Skeletal muscle tissue (tissue), 3 donors: ENCODE measurements at regions not wholly inside any gene's neighbourhood (a gene's known extent, or its start where the extent isn't known, plus 50 kb on each side); places are given as distances from the start of the nearest gene placed in this dataset.

Source experiments
- H3K27ac ChIP-seq: one replicate; pipeline ENCODE4 v1.7.0; 2013; ENCODE audit warnings: mild to moderate bottlenecking, low read depth, low read length, inconsistent platforms
- H3K27me3 ChIP-seq, 3 donors: one replicate each; pipeline ENCODE4 v1.7.0; 2013; ENCODE audit warnings: low read length in 3 of 3; ENCODE audit not compliant: control insufficient read depth in 3 of 3, insufficient read depth in 3 of 3
- H3K36me3 ChIP-seq, 3 donors: one replicate each; pipeline ENCODE4 v1.7.0; 2013; ENCODE audit warnings: low read length in 3 of 3; ENCODE audit not compliant: control insufficient read depth in 3 of 3, insufficient read depth in 3 of 3
- H3K4me1 ChIP-seq, 3 donors: one replicate each; pipeline ENCODE4 v1.7.0; 2013; ENCODE audit warnings: low read length in 3 of 3, mild to moderate bottlenecking in 3 of 3; ENCODE audit not compliant: control insufficient read depth in 3 of 3, insufficient read depth in 3 of 3
- H3K4me3 ChIP-seq, 3 donors: one replicate each; pipeline ENCODE4 v1.7.0; 2013; ENCODE audit warnings: low read length in 3 of 3
- H3K9ac ChIP-seq, 3 donors: one replicate each; pipeline ENCODE4 v1.7.0; 2013; ENCODE audit warnings: low read length in 3 of 3, mild to moderate bottlenecking in 3 of 3, moderate library complexity in 2 of 3, low read depth in 1 of 3
- H3K9me3 ChIP-seq, 3 donors: one replicate each; pipeline ENCODE4 v1.7.0; 2013; ENCODE audit warnings: low read length in 3 of 3; ENCODE audit not compliant: control insufficient read depth in 3 of 3
- donor health status: Osteomylitis.

DNA sequence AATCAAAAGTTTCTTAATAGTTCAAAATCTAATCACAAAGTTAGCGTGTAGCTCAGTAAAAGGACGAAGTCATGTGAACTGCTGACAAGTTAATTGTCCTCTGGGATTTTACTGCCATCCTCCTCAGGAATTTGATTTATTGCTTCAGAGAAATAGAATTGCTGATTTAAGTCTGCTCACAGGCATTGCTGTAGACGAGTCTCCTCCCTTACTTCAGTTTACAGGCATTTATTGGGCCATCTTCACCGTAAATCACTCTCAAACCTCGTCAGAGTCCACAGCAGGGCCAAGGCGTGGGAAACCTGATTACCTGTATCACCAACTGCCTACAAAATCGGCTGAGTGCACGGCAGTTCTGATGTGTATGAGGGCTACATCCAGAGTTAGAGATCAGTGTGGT, 119.1 kb upstream of the PDE10A start:
- no peaks in the 10 kb centered on the region for H3K36me3 ChIP-seq
- no peak overlapping the region for H3K4me3 ChIP-seq
- H3K27ac ChIP-seq: no peak overlapping the region
- no peaks in the 10 kb centered on the region for H3K4me1 ChIP-seq
- H3K27me3 ChIP-seq: peaks cover 0 to 1% (median 0%) of the 10 kb centered on the region in 3 donors
- no peaks in the 10 kb centered on the region for H3K9me3 ChIP-seq
- no peak overlapping the region for H3K9ac ChIP-seq

GRCh38 chr6:165777680-165778079, 114.6 kb upstream of the PDE10A start:
- H3K9ac ChIP-seq: no peak overlapping the region

DNA sequence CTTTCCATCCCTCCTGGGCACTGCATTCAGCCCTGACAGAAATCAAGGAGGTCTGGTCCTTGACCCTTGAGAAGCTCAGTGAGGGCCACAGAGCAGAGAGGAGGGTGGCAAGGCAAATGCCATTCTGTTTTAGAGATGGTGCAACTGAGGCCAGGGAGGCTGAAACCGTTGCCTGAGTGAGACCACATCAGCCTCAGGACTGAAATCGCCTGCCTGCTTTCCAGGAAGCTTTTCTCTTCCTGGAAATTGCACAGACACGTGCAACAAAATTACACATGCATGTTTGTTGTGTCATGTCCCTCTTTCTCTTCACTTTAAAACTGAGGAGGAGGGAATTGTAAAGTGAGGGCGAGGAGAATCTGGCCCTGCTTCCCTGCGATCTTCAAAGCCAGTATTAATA, 113.7 kb upstream of the PDE10A start:
- Histone ChIP-seq H3K4me1 (peaks cover 0 to 4% (median 0%) of the 10 kb centered on the region in 3 donors), H3K9ac (no peak overlapping the region), H3K36me3 (no peaks in the 10 kb centered on the region), H3K27me3 (peaks cover 0 to 11% (median 0%) of the 10 kb centered on the region in 3 donors), H3K27ac (no peak overlapping the region), H3K9me3 (no peaks in the 10 kb centered on the region), H3K4me3 (no peak overlapping the region)

More at GRCh38 chr6:165777680-165778079, 114.6 kb upstream of the PDE10A start:
- no peaks in the 10 kb centered on the region for H3K36me3 ChIP-seq
- peaks cover 0 to 4% (median 0%) of the 10 kb centered on the region in 3 donors for H3K4me1 ChIP-seq
- no peaks in the 10 kb centered on the region for H3K9me3 ChIP-seq
- H3K4me3 ChIP-seq: no peak overlapping the region
- no peak overlapping the region for H3K27ac ChIP-seq
- H3K27me3 ChIP-seq: peaks cover 0 to 11% (median 0%) of the 10 kb centered on the region in 3 donors

- Histone ChIP-seq H3K4me1 (peaks cover 0 to 4% (median 0%) of the 10 kb centered on the region in 3 donors), H3K4me3 (no peak overlapping the region), H3K27me3 (peaks cover 0 to 11% (median 0%) of the 10 kb centered on the region in 3 donors), H3K9ac (no peak overlapping the region), H3K27ac (no peak overlapping the region), H3K36me3 (no peaks in the 10 kb centered on the region), H3K9me3 (no peaks in the 10 kb centered on the region)
These were observed 112.7 kb upstream of the PDE10A start for GRCh38 chr6:165775721-165776120.

GRCh38 chr6:165774903-165775601, 112.0 kb upstream of the PDE10A start:
- no peak overlapping the region for H3K9ac ChIP-seq
- peaks cover 0 to 4% (median 0%) of the 10 kb centered on the region in 3 donors for H3K4me1 ChIP-seq
- H3K4me3 ChIP-seq: no peak overlapping the region
- no peaks in the 10 kb centered on the region for H3K36me3 ChIP-seq
- no peaks in the 10 kb centered on the region for H3K9me3 ChIP-seq
- peaks cover 0 to 11% (median 0%) of the 10 kb centered on the region in 3 donors for H3K27me3 ChIP-seq
- H3K27ac ChIP-seq: no peak overlapping the region

DNA sequence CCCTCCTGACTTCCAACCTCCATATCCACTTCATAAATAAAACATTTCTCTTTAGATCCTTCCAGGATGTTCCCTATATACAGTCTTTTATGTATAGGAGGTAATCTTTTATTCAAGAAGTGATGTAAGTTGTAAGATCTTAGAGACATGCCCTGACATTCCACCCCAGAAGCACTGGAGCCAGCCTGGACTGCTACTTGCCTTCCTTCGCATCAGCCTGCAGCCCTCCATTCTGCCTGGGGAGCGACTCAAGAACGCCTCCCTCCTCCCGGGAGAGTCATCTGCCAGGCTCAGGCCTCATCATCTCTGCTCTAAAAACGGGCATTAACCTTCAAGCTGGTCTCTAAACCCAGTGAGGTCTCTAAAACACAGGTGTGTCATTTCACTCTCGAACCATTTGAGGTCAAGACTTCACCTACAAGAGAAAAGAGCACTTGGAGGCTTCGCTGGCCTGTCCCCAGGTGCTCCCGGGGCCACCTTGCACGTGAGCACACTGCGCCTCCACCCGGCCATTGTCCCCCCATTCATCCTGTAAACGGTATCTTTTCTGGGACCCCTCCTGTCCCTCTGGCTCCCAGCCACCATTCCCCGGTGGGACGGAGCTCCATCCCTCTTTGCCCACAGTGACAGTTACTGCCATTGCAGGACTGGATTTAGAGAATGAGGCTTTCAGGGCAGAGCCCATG, 107.5 kb upstream of the PDE10A start:
- H3K4me1 ChIP-seq: peaks cover 0 to 4% (median 0%) of the 10 kb centered on the region in 3 donors
- no peak overlapping the region for H3K9ac ChIP-seq
- no peaks in the 10 kb centered on the region for H3K36me3 ChIP-seq
- H3K27ac ChIP-seq: no peak overlapping the region
- no peak overlapping the region for H3K4me3 ChIP-seq
- no peaks in the 10 kb centered on the region for H3K9me3 ChIP-seq
- H3K27me3 ChIP-seq: peaks cover 0 to 3% (median 0%) of the 10 kb centered on the region in 3 donors

DNA sequence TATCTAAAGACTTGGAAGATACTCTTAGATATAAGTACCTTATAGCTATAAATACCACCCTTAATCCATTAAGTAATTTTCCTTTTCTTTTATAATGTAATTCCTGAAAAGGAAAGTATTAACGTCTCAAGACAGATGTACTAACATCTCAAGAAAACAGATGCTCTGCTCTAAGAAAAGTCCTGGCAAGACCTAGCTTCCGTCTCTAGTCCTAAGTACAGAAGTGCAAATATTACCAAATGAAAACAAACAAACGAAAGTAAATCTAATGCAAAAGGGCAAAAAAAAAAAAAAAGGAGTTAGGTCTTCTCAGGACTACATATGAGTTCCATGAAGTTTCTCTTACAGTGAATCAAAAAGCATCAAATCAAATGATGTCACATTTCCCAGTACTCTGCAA, 106.8 kb upstream of the PDE10A start:
- Histone ChIP-seq H3K4me3 (no peak overlapping the region), H3K9me3 (no peaks in the 10 kb centered on the region), H3K27me3 (no peaks in the 10 kb centered on the region), H3K36me3 (no peaks in the 10 kb centered on the region), H3K27ac (no peak overlapping the region), H3K9ac (no peak overlapping the region), H3K4me1 (no peaks in the 10 kb centered on the region)

GRCh38 chr6:165769401-165769800, 106.4 kb upstream of the PDE10A start:
- H3K9ac ChIP-seq: no peak overlapping the region
- H3K27ac ChIP-seq: no peak overlapping the region
- no peaks in the 10 kb centered on the region for H3K9me3 ChIP-seq
- H3K36me3 ChIP-seq: no peaks in the 10 kb centered on the region
- H3K4me1 ChIP-seq: no peaks in the 10 kb centered on the region
- no peak overlapping the region for H3K4me3 ChIP-seq
- no peaks in the 10 kb centered on the region for H3K27me3 ChIP-seq

- Histone ChIP-seq H3K4me1 (no peaks in the 10 kb centered on the region), H3K27me3 (no peaks in the 10 kb centered on the region), H3K27ac (no peak overlapping the region), H3K9me3 (no peaks in the 10 kb centered on the region), H3K9ac (no peak overlapping the region), H3K36me3 (no peaks in the 10 kb centered on the region), H3K4me3 (no peak overlapping the region)
These were observed 105.9 kb upstream of the PDE10A start for GRCh38 chr6:165768961-165769360.

GRCh38 chr6:165767228-165767627, 104.2 kb upstream of the PDE10A start:
- Histone ChIP-seq H3K4me3 (no peak overlapping the region), H3K4me1 (no peaks in the 10 kb centered on the region), H3K27ac (no peak overlapping the region), H3K9me3 (no peaks in the 10 kb centered on the region), H3K36me3 (no peaks in the 10 kb centered on the region), H3K27me3 (no peaks in the 10 kb centered on the region), H3K9ac (no peak overlapping the region)
